ENCODE measurements at regions not wholly inside any gene's neighbourhood (a gene's known extent, or its start where the extent isn't known, plus 50 kb on each side); places are given as distances from the start of the nearest gene placed in this dataset.

DNA sequence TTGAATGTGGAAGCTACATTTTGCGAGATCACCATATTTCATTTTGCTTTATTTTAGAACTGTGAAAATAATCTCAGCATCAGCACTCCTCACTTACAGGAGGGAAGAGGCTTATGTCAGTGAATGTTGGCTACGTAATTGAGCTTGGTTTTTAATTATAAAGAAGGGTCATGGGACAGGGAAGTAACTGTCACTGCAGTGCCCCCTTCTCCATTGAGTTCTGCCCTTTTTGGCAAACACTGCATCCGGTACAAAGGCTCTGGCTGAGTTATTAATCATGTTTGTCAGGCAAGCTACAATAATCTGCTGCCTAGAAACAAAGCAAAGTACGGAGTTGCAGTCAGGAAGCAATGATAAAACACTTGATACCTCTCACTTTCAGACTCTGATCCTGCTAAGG lies 546.7 kb downstream of the SNAPC1 start:
- dilution Hi-C loops (cut with MboI; ENCODE audit: extremely low pct_ligation_motif_present, low sequenced_read_pairs) = no loop called here
- FAIRE-seq = no peak
- H3K9me1 ChIP-seq (ENCODE audit: control insufficient read depth, extremely low read depth, insufficient read depth, low read length) = no peaks in the 10 kb centered on the region

DNA sequence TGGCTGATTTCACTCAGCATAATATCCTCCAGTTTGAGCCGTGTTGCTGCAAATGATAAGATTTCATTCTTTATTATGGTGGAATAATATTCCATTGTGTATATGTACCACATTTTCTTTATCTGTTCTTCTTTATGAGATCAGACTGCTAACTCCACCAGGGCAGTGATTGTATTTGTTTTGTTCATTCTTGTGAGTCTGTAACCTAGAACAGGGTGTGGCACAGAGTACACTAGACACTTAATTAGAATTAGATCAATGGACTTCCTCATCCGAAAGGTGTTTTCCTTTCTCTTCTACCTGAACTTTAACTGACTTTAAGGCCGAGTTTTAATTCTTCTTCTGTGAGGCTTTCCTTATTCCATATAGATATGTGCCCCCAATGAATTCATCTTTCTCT lies 551.0 kb downstream of the SNAPC1 start:
- Histone ChIP-seq H3K27ac (ENCODE audit: control insufficient read depth, insufficient read depth, low read length) (no peak overlapping the region), H3K9me3 (ENCODE audit: control insufficient read depth, low read depth, low read length) (no peaks in the 10 kb centered on the region), H3K4me2 (ENCODE audit: control insufficient read depth, extremely low read depth, insufficient read depth, low read depth, low read length) (no peak overlapping the region), H4K20me1 (ENCODE audit: control insufficient read depth, extremely low read depth, insufficient read depth, low read length) (no peaks in the 10 kb centered on the region), H3K4me3 (ENCODE audit: control insufficient read depth in 2 of 3, extremely low read depth in 1 of 3, insufficient read depth in 2 of 3, low read depth in 1 of 3, low read length in 3 of 3) (no peak overlapping the region), H3K27me3 (ENCODE audit: control insufficient read depth, extremely low read depth, insufficient read depth, low read length) (no peaks in the 10 kb centered on the region), H3K36me3 (ENCODE audit: control insufficient read depth in 2 of 2, extremely low read depth in 1 of 2, insufficient read depth in 2 of 2, low read length in 2 of 2) (no peaks in the 10 kb centered on the region), H3K79me2 (ENCODE audit: control insufficient read depth, insufficient read depth, low read length) (no peaks in the 10 kb centered on the region), H2AFZ (ENCODE audit: control insufficient read depth, low read length) (no peak overlapping the region), H3K9ac (ENCODE audit: control insufficient read depth, extremely low read depth, insufficient read depth, low read length) (no peak overlapping the region), H3K4me1 (ENCODE audit: control insufficient read depth, extremely low read depth, insufficient read depth, low read length) (no peaks in the 10 kb centered on the region), H3K9me1 (ENCODE audit: control insufficient read depth, extremely low read depth, insufficient read depth, low read length) (no peaks in the 10 kb centered on the region)
- FAIRE-seq (no peak), DNase-seq (ENCODE audit: low read depth, low spot score) (no peak)
- dilution Hi-C loops (cut with MboI; ENCODE audit: extremely low pct_ligation_motif_present, low sequenced_read_pairs) = no loop called here
- TF ChIP-seq EZH2 (IDR thresholded peaks at IDR 0.05; ENCODE audit: low read length) = no peak
- TF ChIP-seq, protein P1, sequence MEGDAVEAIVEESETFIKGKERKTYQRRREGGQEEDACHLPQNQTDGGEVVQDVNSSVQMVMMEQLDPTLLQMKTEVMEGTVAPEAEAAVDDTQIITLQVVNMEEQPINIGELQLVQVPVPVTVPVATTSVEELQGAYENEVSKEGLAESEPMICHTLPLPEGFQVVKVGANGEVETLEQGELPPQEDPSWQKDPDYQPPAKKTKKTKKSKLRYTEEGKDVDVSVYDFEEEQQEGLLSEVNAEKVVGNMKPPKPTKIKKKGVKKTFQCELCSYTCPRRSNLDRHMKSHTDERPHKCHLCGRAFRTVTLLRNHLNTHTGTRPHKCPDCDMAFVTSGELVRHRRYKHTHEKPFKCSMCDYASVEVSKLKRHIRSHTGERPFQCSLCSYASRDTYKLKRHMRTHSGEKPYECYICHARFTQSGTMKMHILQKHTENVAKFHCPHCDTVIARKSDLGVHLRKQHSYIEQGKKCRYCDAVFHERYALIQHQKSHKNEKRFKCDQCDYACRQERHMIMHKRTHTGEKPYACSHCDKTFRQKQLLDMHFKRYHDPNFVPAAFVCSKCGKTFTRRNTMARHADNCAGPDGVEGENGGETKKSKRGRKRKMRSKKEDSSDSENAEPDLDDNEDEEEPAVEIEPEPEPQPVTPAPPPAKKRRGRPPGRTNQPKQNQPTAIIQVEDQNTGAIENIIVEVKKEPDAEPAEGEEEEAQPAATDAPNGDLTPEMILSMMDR (optimal IDR thresholded peaks at IDR 0.05 in 1 of 3, IDR thresholded peaks at IDR 0.05 in 1 of 3, conservative IDR thresholded peaks at IDR 0.05 in 1 of 3; ENCODE audit: extremely low read depth in 1 of 3, insufficient read depth in 2 of 3, low read length in 3 of 3) = no peak

More for the DNA sequence above, 546.7 kb downstream of the SNAPC1 start:
- H3K36me3 ChIP-seq (ENCODE audit: control insufficient read depth in 2 of 2, extremely low read depth in 1 of 2, insufficient read depth in 2 of 2, low read length in 2 of 2) = no peaks in the 10 kb centered on the region
- H3K79me2 ChIP-seq (ENCODE audit: control insufficient read depth, insufficient read depth, low read length) = no peaks in the 10 kb centered on the region
- no peaks in the 10 kb centered on the region for H3K9me3 ChIP-seq (ENCODE audit: control insufficient read depth, low read depth, low read length)
- H3K9ac ChIP-seq (ENCODE audit: control insufficient read depth, extremely low read depth, insufficient read depth, low read length) = no peak overlapping the region
- H3K27ac ChIP-seq (ENCODE audit: control insufficient read depth, insufficient read depth, low read length) = no peak overlapping the region
- no peaks in the 10 kb centered on the region for H3K4me1 ChIP-seq (ENCODE audit: control insufficient read depth, extremely low read depth, insufficient read depth, low read length)
- H2AFZ ChIP-seq (ENCODE audit: control insufficient read depth, low read length) = no peak overlapping the region
- no peak for TF ChIP-seq EZH2 (IDR thresholded peaks at IDR 0.05; ENCODE audit: low read length)
- TF ChIP-seq, protein P1 (optimal IDR thresholded peaks at IDR 0.05 in 1 of 3, IDR thresholded peaks at IDR 0.05 in 1 of 3, conservative IDR thresholded peaks at IDR 0.05 in 1 of 3; ENCODE audit: extremely low read depth in 1 of 3, insufficient read depth in 2 of 3, low read length in 3 of 3) = no peak
- no peak overlapping the region for H3K4me2 ChIP-seq (ENCODE audit: control insufficient read depth, extremely low read depth, insufficient read depth, low read depth, low read length)
- no peaks in the 10 kb centered on the region for H4K20me1 ChIP-seq (ENCODE audit: control insufficient read depth, extremely low read depth, insufficient read depth, low read length)
- H3K4me3 ChIP-seq (ENCODE audit: control insufficient read depth in 2 of 3, extremely low read depth in 1 of 3, insufficient read depth in 2 of 3, low read depth in 1 of 3, low read length in 3 of 3) = no peak overlapping the region
- no peak for DNase-seq (ENCODE audit: low read depth, low spot score)
- H3K27me3 ChIP-seq (ENCODE audit: control insufficient read depth, extremely low read depth, insufficient read depth, low read length) = no peaks in the 10 kb centered on the region

Measured in keratinocyte (primary cell).